GM12892 (cell line): ENCODE measurements at regions not wholly inside any gene's neighbourhood (a gene's known extent, or its start where the extent isn't known, plus 50 kb on each side); places are given as distances from the start of the nearest gene placed in this dataset.

Experiments used
- POLR2A ChIP-seq: IDR thresholded peaks from 2 replicates; pipeline ENCODE4 v1.6.1; 2011; ENCODE audit warnings: low read depth, low read length, control low read depth
- POLR2AphosphoS5 ChIP-seq: IDR thresholded peaks from 2 replicates; pipeline ENCODE4 v1.6.1; 2011; ENCODE audit warnings: low read depth, low read length, control low read depth

- TF ChIP-seq POLR2AphosphoS5 (no peak), POLR2A (no peak)
Observed at GRCh38 chr9:28718226-28718625, 1144.9 kb upstream of the C9orf72 start.
